Panc1 (cell line): ENCODE measurements at regions not wholly inside any gene's neighbourhood (a gene's known extent, or its start where the extent isn't known, plus 50 kb on each side); places are given as distances from the start of the nearest gene placed in this dataset.

Experiments
- ATAC-seq: fragments of 200-7000 bp; cut with Tn5 transposase; 2 replicates; pipeline ENCODE4 v1.9.1; 2020; ENCODE audit warnings: mild to moderate bottlenecking, moderate library complexity
- BruUV-seq: library from RNA; stranded (reverse); fragments of 400-500 nt; replicated peaks from 2 replicates; lab custom pipeline; 2021; lab: Mats Ljungman, UMichigan
- CTCF ChIA-PET: fragments of 300-600 bp; sonication (Branson Sonifier 250); formaldehyde crosslinking; loops from one replicate; lab custom pipeline; 2022; ENCODE audit warnings: antibody characterized with exemption; lab: Charles Lee
- POLR2A ChIA-PET: fragments of 300-600 bp; sonication (Branson Sonifier 250); formaldehyde crosslinking; loops from one replicate; lab custom pipeline; 2022; ENCODE audit warnings: antibody characterized with exemption; lab: Charles Lee
- DNase-seq: peaks from one replicate; pipeline ENCODE4 v3.0.0-alpha.2; 2010; ENCODE audit warnings: low read depth, low spot score
- H3K27ac ChIP-seq: 2 replicates; pipeline ENCODE4 v1.5.1; 2011; ENCODE audit warnings: mild to moderate bottlenecking, low read length, inconsistent platforms
- H3K27me3 ChIP-seq: fragments of 200-500 bp; sonication (Bioruptor generic); 2 replicates; pipeline ENCODE4 v1.6.0; 2014; ENCODE audit warnings: low read length, inconsistent platforms; ENCODE audit not compliant: control insufficient read depth, insufficient read depth
- H3K36me3 ChIP-seq: fragments of 200-500 bp; sonication (Bioruptor generic); 2 replicates; pipeline ENCODE4 v1.5.1; 2014; ENCODE audit warnings: inconsistent platforms, mild to moderate bottlenecking, low read length, moderate library complexity; ENCODE audit not compliant: control insufficient read depth, insufficient read depth
- H3K4me1 ChIP-seq: 2 replicates; pipeline ENCODE4 v1.5.1; 2011; ENCODE audit warnings: inconsistent platforms, mild to moderate bottlenecking, low read length, moderate library complexity; ENCODE audit not compliant: control insufficient read depth, insufficient read depth
- H3K4me3 ChIP-seq, 2 experiments: 2 replicates each; pipeline ENCODE4 v1.5.1; 2011 to 2012; ENCODE audit warnings: low read depth in 2 of 2, low read length in 2 of 2, mild to moderate bottlenecking in 2 of 2, inconsistent platforms in 1 of 2, moderate library complexity in 1 of 2
- H3K9me3 ChIP-seq: fragments of 200-500 bp; sonication (Bioruptor generic); 2 replicates; pipeline ENCODE4 v1.5.1; 2014; ENCODE audit warnings: low read depth, mild to moderate bottlenecking, inconsistent platforms, low read length, moderate library complexity; ENCODE audit not compliant: control insufficient read depth, insufficient read depth
- POLR2AphosphoS5 ChIP-seq: IDR thresholded peaks from 2 replicates; pipeline ENCODE4 v1.6.1; 2012; ENCODE audit warnings: mild to moderate bottlenecking, low read depth, low read length, moderate library complexity
- SIN3A ChIP-seq: IDR thresholded peaks from 2 replicates; pipeline ENCODE4 v1.6.1; 2012; ENCODE audit warnings: low read depth, mild to moderate bottlenecking, low read length, moderate library complexity, borderline replicate concordance; ENCODE audit not compliant: insufficient read depth
- TCF7L2 ChIP-seq: IDR thresholded peaks from 2 replicates; pipeline ENCODE4 v1.6.1; 2011; ENCODE audit warnings: mild to moderate bottlenecking, low read depth, low read length, inconsistent platforms
- in situ Hi-C: cut with HindIII; loops from 2 replicates; pipeline ENCODE4 v1.10.0; 2016; ENCODE audit warnings: low sequenced_read_pairs, low pct_unique_long_range_greater_than_20kb
- intact Hi-C: fragments of 100-400 bp; cut with micrococcal nuclease; formaldehyde crosslinking; loops from one replicate; pipeline ENCODE4 v1.10.0; 2022; ENCODE audit not compliant: unreplicated experiment
- TF ChIP-seq, protein P1 (sequence below), 2 experiments: IDR thresholded peaks; 2 replicates each; pipeline ENCODE4 v1.6.1; 2011 to 2012; ENCODE audit warnings: low read depth in 2 of 2, control low read depth in 1 of 2, low read length in 1 of 2, mild to moderate bottlenecking in 1 of 2, moderate library complexity in 1 of 2; ENCODE audit not compliant: insufficient read depth in 1 of 2
- TF ChIP-seq, protein P2 (sequence below): fragments of 450-650 bp; IDR thresholded peaks from 2 replicates; pipeline ENCODE4 v1.5.1; 2017; ENCODE audit warnings: mild to moderate bottlenecking

DNA sequence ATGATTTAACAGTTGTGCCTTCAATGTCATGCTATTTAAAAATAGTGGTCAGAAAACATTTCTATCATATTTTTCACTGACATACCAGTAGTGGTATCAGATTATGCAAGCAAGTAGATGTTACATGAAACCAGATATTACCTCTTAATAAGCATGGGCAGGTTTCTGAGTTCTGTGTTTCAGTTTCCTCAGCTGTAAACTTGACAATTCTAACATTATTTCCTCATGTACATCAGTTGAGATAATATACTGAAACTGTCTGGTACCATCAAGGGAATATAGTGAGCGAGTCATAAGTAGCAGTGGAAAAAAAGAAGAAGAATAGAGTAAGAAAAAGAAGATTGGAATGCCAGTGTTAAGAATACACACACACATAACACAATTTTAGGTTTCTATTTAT lies 477.9 kb upstream of the MANEA start:
- ATAC-seq: no peak
- Histone ChIP-seq H3K36me3 (no peaks in the 10 kb centered on the region), H3K4me3 (no peak overlapping the region), H3K9me3 (no peaks in the 10 kb centered on the region), H3K27me3 (no peaks in the 10 kb centered on the region), H3K27ac (no peak overlapping the region), H3K4me1 (no peaks in the 10 kb centered on the region; the same call in 1 of the 2 replicates)
- intact Hi-C loops: no loop called here
- no TSS peak for BruUV-seq
- CTCF ChIA-PET: no interaction called here
- in situ Hi-C loops: no loop called here
- POLR2A ChIA-PET: no interaction called here
- TF ChIP-seq, protein P1, sequence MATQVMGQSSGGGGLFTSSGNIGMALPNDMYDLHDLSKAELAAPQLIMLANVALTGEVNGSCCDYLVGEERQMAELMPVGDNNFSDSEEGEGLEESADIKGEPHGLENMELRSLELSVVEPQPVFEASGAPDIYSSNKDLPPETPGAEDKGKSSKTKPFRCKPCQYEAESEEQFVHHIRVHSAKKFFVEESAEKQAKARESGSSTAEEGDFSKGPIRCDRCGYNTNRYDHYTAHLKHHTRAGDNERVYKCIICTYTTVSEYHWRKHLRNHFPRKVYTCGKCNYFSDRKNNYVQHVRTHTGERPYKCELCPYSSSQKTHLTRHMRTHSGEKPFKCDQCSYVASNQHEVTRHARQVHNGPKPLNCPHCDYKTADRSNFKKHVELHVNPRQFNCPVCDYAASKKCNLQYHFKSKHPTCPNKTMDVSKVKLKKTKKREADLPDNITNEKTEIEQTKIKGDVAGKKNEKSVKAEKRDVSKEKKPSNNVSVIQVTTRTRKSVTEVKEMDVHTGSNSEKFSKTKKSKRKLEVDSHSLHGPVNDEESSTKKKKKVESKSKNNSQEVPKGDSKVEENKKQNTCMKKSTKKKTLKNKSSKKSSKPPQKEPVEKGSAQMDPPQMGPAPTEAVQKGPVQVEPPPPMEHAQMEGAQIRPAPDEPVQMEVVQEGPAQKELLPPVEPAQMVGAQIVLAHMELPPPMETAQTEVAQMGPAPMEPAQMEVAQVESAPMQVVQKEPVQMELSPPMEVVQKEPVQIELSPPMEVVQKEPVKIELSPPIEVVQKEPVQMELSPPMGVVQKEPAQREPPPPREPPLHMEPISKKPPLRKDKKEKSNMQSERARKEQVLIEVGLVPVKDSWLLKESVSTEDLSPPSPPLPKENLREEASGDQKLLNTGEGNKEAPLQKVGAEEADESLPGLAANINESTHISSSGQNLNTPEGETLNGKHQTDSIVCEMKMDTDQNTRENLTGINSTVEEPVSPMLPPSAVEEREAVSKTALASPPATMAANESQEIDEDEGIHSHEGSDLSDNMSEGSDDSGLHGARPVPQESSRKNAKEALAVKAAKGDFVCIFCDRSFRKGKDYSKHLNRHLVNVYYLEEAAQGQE (IDR thresholded peaks at IDR 0.05; ENCODE audit: insufficient read depth in 1 of 2, low read depth in 2 of 2, low read length in 1 of 2): no peak
- TF ChIP-seq TCF7L2 (no peak), SIN3A (no peak), POLR2AphosphoS5 (no peak)
- TF ChIP-seq, protein P2, sequence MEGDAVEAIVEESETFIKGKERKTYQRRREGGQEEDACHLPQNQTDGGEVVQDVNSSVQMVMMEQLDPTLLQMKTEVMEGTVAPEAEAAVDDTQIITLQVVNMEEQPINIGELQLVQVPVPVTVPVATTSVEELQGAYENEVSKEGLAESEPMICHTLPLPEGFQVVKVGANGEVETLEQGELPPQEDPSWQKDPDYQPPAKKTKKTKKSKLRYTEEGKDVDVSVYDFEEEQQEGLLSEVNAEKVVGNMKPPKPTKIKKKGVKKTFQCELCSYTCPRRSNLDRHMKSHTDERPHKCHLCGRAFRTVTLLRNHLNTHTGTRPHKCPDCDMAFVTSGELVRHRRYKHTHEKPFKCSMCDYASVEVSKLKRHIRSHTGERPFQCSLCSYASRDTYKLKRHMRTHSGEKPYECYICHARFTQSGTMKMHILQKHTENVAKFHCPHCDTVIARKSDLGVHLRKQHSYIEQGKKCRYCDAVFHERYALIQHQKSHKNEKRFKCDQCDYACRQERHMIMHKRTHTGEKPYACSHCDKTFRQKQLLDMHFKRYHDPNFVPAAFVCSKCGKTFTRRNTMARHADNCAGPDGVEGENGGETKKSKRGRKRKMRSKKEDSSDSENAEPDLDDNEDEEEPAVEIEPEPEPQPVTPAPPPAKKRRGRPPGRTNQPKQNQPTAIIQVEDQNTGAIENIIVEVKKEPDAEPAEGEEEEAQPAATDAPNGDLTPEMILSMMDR: no peak
- DNase-seq: no peak

DNA sequence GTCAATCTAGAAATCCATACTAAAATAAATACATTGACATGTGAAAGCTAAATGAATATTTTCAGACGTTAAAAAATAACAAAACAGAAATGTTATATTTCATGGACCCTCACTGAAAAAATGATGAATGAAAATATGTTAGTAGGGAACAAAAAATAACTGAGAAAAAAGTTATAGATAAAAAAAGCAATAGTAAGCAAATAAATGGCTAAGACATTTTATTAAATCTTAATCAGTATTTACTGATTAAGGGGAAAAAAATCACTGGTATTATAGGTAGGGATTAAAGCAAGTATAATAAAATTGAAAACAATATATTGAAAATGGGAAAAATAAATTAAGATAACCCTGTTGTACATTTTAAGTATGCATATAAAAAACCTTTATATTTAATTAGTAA lies 468.1 kb upstream of the MANEA start:
- DNase-seq: no peak
- Histone ChIP-seq H3K27me3 (no peaks in the 10 kb centered on the region), H3K4me1 (no peaks in the 10 kb centered on the region), H3K4me3 (no peak overlapping the region), H3K36me3 (no peaks in the 10 kb centered on the region), H3K9me3 (no peaks in the 10 kb centered on the region), H3K27ac (no peak overlapping the region)
- BruUV-seq: no TSS peak
- TF ChIP-seq TCF7L2 (no peak), SIN3A (no peak), POLR2AphosphoS5 (no peak)
- TF ChIP-seq, protein P1 (IDR thresholded peaks at IDR 0.05; ENCODE audit: insufficient read depth in 1 of 2, low read depth in 2 of 2, low read length in 1 of 2): no peak
- TF ChIP-seq, protein P2: no peak
- ChIA-PET CTCF (no interaction called here), POLR2A (no interaction called here)
- in situ Hi-C loops (no loop called here), intact Hi-C loops (no loop called here)
- no peak for ATAC-seq
